SKM-1 (cell line): ENCODE measurements at regions not wholly inside any gene's neighbourhood (a gene's known extent, or its start where the extent isn't known, plus 50 kb on each side); places are given as distances from the start of the nearest gene placed in this dataset.
"Not testable (repeated sequence)": the region's sequence is repeated elsewhere in the genome, so short reads cannot be mapped to it uniquely, and the experiment has no call there.

ENCODE experiments used
- DNase-seq: peaks from one replicate; lab custom pipeline; 2025; ENCODE audit not compliant: unreplicated experiment; lab: John Stamatoyannopoulos, UW

DNA sequence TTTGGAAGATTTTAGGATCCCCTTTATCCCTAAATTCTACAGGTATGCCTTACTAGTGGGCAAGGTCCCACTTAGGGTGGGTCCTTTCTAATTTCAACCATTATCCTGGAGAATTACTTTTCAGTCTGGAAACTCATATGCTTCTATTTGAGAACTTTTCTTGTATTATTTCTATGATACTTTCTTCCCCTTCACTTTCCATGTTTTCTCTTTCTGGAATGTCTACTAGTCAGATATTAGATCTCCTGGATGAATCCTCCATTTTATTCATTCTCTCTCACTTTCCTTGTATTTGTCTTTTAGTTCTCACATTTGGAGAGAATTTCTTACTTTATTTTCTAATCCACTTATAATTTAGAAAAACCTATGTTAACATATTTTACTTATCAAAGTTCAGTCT lies 83.9 kb upstream of the SIPA1L2 start:
- DNase-seq = no peak

DNA sequence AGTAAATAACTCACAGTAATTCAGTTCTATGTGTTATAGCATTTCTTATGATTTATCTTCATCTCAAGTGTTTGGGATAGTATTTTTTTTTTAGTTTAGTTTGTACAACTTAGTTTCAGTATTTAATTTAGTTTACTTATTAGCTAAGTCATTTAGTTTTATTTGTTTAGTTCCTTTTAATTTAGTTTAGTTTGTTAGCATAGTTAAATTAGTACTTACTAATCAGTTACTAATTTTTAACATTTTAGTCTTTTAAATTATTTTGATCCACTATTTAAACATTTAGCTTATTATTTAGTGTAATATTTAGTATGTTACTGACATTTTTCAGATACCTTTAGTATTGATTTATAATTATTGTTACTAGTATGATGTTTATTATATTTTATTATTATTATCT lies 85.2 kb upstream of the SIPA1L2 start:
- DNase-seq = no peak

DNA sequence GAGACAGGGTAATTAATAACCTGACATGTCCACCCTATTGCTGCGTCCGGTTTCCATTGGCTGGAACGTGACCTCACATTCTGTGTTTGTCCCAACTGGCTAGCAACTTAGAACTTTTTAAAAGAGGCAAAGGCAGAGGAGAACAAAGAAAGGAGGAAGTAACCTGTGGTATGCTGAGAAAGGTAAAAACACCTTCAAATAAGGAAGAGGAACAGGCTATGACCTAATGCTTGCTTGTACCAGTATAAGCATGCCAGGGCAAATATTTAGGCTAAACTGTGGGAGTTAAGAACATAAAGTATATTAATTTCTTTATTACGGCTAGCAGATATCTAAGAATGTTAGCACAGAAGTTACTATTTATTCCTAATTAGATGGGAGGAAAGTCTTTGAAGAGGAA lies 87.3 kb upstream of the MAP10 start:
- DNase-seq = not testable (repeated sequence)

DNA sequence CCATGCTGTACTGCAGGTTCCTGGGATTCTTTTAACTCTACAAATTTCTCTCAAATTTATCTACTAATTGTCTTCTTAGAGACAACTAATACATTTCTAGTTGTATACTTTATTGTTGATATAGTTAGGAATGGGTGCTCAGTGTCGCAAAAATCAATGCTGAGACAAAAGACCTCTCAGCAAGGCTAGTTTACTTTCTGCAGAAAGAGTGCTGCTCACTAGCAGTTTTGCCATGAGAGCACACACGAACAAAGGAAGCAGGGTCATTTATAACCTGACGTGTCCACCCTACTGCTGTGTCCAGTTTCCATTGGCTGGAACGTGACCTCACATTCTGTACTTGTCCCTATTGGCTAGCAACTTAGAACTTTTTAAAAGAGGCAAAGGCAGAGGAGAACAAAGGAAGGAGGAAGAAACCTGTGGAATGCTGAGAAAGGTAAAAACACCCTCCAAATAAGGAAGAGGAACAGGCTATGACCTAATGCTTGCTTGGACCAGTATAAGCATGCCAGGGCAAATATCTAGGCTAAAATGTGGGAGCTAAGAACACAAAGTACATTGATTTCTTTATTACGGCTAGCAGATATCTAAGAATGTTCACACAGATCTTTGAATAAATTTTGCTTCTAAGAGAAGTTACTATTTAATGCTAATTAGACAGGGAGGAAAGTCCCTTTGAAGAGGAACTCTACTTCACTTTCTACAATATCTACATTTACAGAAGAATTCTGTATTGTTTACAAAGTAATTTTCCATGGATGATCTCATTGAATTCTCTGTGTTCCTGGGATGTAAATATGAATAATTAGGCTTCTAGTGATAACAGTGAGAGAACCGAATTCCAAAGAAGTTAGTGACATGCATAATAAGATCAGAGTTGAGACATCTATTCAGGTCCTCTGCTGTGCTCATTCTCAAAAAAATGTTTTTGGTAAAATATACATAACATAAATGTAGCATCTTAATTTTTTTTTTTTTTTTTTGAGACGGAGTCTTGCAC lies 86.0 kb upstream of the MAP10 start:
- no peak for DNase-seq

DNA sequence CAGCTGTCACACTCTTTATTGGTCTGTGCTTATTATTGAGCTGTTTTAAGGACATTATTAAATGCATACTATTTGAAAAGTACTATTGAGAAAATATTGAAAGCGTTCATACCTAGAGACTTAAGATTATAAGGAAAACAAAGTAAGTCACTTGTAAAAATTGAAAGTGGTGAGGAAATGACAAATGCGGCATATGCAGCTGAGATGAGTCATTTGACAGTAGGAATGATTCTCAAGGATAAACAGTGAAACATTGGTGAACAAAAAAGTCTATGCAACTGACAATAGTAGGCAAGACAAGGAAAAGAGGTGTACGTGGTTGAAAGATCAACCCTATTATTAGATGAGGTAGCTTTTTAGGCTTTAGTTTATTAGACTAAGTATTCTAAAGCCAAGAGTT lies 82.6 kb upstream of the MAP10 start:
- DNase-seq = no peak

DNA sequence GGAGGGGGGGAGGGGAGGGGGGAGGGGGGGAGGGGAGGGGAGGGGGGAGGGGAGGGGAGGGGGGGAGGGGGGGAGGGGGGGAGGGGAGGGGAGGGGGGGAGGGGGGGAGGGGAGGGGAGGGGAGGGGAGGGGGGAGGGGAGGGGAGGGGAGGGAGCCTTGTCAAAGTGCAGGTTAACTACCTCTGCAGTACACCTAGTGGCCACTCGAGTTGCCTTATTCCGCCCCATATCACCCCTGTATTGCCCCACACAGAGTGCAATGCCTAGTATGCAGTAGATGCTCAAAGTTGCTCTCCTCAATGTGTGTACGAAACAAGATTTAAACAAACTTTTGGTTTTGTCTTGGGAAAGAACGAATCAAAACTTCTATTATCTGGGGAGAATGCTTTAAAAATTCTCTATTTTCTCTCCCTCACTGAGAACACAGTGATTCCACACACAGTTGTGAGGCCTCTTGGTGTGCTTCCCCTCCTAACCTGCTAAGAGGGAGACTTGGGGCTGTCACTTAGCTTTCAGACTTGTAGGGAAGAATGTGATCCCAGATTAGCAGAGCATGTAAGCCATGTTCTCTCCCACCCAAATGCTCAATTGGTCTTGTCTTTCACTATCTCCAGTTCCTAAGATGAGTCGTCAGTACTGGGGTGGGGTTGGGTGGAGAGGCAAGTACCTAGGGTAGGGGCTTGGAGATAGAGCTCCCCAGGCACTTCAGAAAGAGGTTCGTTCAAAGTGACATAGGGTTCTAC lies 79.7 kb upstream of the MAP10 start:
- no peak for DNase-seq

DNA sequence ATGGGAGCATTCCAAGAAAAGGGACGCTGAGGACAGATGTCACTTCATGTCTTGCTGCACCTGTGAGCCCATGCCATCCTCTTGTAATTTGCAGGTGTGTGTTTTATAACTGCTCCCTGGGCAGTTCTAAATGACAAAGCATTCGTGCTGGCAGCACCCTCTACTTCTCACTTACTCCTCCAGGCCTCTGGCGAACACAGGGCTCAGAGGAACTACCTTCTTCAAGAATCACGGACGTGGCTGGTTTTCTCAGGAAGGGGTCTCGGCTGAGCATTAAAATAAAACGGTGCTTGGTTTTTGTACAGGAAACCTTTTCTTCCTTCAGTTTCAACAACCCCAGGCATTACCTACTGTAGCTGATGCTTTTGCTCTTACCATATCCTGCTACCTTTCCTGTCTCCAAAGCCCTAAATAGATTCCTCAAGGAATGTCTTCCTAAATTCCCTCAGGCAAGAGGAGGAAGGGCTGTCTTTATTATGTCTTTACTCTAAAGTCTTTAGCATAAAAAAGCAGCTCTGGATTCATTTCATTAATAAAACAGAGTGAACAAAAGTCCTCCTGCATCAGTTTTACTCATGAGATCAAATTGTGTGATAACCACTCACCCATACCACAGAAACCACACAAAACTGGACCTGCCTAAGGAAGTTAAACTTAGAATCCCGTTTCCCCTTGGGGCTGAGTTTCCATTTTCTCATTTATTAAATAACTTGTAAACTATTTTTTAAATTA lies 79.0 kb upstream of the MAP10 start:
- DNase-seq = peak; percentile 69

DNA sequence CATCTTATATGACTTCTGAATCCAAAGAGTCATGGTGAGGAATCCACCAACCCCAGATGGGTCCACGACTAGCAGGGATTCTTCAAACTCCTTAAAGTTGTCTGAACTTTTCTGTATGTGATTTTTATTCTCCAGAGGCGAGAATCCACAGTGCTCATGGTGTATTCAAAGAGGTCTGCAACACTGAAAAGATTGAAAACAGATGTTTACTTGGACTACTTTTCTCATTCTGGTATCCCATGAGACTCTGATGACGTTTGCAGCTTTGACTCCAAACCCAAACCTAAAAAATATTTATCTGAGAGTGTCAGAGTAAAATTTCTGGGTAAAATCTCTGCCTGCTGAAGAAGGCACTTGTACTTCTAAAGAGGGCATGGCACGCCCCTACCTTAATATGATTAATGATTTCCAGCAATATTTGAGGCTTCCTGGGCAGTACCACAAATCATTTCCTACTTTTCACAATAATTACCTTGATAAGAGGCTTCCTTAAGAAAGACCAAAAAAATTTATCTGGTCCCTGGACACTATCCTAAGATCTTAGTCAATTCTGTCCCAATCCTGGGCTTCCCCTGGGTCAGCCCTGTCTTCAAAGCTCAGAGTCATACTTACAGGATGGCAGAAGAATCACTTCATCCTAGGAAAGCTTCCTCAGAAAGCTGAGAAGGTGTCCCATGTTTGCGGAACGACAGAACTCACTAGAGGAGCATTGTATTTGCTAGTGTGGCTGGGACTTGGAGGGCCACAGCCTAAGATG lies 76.5 kb upstream of the MAP10 start:
- DNase-seq = no peak

DNA sequence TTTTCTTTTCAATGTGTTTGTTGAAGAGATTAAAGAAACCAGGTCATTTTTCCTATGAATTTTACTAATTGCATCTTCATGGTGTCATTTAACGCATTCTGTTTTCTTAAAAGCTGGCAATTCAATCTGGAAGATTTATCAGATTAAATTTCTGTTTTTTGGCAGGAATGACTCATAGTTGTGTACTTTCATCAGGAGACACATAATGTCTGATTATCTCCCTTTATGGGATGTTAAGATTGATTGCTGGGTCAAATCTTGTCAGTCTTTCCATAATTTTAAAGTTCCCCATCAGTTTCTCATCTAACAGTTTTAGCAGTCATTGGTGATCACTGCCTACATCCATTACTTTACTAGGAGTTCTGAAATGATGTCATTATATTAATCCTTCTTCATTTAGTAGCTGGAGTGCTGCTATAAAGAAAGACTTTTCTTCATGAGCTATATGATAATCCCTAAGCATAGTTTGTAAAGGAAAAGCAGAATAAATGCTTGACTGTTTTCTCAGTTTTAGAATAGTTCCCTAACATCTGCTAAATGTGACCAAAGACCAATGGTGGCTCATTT lies 72.8 kb upstream of the MAP10 start:
- DNase-seq = no peak

DNA sequence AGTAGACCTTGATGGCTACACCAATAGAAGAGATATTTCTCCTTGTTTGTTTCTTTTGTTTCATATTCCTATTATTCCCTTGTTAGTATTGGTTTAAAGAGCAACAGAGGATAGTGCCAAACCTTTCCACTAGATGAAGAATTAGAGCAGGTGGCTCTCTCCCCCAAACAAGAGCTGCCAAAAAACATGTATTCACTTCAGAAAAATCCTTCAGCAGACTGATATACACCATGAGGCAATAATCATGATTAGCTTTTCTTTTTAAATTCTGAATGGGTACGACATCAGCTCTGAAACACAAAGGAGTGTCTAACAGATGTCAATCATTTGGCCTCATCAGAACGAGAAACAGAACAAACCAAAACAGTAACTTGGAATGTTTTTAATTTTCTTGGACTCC lies 67.3 kb upstream of the MAP10 start:
- no peak for DNase-seq

DNA sequence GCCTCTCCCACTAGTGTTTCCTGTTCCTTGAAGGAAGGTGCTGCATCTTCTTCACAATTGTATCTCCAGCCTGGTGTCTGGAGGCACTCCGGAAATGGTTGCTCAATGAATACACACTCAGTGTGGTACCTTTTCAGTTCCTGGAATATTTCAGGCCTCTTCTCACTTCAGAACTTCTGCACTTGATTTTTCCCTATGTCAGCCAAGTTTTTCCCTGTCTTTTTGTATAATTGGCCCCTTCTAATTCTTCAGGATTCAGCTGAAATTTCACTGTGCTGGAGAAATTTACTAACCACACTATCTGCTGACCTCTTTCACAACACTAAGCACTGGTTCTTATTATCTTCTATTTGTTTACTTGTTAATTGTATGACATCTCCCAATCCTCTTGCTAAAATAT lies 61.2 kb upstream of the MAP10 start:
- no peak for DNase-seq

DNA sequence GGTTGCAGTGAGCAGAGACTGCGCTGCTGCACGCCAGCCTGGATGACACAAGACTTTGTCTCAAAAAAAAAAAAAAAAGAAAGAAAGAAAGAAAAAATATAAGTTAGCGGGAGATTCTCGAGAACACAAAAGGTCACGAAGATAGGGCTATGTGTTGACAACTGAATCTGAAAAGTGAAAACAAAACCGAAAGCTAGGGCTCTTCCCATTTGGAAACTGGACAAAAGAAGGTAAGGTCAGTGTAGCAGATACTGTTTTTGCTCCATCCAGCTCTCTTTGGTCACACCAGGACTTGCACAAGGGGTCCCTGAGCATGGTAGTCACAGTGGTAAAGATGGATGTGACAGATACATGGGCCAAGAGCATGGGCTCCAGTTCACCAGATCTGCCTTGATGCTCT lies 60.4 kb upstream of the MAP10 start:
- no peak for DNase-seq

DNA sequence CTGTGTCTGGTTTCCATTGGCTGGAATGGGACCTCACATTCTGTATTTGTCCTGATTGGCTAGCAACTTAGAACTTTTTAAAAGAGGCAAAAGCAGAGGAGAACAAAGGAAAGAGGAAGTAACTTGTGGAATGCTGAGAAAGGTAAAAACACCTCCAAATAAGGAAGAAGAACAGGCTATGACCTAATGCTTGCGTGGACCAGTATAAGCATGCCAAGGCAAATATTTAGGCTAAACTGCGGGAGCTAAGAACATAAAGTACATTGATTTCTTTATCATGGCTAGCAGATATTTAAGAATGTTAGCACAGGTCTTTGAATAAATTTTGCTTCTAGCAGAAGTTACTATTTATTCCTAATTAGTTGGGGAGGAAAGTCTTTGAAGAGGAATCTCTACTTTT lies 59.5 kb upstream of the MAP10 start:
- DNase-seq = not testable (repeated sequence)

DNA sequence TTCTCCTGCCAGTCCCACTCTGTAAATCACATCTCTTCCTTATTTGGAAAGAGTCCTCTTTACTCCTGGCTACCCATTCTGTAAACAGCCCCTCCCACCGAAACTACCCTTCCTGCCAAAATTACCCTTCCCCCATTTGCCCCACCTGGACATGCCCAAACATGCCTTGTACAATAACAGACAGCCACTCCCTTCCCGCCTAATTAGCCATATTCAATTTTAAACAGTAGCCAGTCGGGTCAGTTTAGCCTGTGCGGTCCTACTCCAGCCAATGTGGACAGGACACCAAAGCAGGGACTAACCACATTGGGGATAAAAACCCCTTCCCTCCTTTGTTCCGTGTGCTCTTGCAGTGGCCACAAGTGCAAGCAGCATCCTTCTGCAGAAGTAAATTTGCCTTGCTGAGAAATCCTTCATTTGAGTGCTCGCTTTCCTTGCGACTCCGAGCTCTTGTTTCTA lies 56.3 kb upstream of the MAP10 start:
- DNase-seq = no peak

DNA sequence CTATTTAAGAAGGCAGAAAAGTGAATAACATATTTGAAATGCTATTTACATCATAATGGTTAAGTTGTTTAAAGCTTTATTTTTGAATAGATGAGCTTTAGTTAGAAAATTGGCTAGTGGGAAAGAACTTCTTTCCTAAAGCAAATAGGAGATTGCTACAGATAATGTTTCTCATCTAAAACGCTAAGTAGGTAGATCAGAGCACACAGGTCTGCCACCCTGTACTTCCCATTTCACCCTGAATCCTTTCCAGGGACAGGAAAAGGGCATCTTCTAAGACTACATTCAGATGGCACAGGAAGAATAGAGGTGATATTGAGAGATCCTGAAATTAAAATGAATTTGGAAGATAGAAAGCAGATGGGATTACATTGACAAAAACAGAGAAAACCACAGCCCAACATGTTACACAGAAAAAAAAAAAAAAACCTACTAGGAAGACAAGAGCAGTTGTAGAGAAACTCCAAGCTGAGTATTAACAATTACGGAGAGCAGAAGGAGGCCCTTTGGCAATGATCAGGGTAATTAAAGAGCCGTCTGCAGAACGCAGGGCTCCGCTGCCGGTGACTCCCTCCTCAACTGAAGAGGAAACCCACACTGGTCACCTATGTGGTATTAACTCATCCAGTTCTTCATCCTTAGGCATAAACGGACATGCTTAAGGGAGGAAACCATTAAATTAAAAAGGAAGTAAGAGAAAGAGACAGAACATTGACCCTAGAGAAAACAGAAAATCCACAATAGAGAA lies 53.6 kb upstream of the MAP10 start:
- peak; percentile 63 for DNase-seq

DNA sequence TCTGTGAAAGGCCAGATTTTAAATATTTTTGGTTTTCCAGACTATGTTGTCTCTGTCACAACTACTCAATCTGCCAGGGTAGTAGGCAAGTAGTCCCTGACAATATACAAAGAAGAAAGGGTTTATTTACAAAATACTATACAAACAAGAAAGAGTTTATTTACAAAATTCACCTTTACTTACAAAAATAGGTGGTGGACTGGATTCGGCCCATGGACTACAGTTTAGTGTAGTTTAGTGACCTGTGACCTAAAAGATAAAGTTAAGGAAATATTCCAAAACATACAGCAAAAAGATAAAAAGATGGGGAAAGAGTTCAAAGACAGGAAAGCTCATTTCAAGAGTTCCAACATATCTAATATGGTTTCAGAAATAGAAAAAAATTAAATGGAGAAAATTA lies 52.9 kb upstream of the MAP10 start:
- DNase-seq = no peak

DNA sequence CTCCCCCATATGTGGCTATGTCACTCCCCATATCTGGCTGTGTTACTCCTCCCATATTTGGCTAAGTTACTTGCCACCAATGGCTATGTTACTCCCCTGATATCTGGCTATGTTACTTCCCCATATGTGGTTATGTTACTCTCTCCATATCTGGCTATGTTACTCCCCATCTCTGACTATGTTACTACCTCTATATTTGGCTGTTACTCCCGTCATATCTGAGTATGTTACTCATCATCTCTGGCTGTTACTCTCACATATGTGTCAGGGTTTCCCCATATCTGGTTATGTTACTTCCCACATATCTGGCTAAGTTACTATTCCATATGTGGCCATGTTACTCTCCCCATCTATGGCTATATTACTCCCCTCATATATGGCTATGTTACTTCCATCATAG lies 50.3 kb upstream of the MAP10 start:
- no peak for DNase-seq
